ENCODE measurements at regions not wholly inside any gene's neighbourhood (a gene's known extent, or its start where the extent isn't known, plus 50 kb on each side); places are given as distances from the start of the nearest gene placed in this dataset.

DNA sequence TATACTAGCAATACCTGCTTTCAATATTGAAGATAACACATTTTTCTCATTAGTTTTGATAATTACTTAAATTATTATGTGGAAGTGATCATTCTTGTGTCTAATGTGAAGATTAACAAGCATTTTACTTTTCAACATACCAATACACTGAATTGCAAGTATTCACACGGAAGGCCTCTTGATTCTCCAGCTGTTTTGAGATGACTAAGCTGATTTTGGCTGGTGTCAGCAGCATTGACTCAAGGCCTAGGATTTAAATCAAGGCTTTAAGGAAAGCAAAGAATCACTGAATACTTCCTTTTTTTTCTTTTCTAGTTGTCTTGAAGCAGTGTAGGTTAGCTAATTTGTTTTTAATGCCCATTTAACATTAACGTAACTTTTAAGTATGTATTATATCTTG lies 373.7 kb downstream of the SRGAP2C start:
- TF ChIP-seq, protein P1, sequence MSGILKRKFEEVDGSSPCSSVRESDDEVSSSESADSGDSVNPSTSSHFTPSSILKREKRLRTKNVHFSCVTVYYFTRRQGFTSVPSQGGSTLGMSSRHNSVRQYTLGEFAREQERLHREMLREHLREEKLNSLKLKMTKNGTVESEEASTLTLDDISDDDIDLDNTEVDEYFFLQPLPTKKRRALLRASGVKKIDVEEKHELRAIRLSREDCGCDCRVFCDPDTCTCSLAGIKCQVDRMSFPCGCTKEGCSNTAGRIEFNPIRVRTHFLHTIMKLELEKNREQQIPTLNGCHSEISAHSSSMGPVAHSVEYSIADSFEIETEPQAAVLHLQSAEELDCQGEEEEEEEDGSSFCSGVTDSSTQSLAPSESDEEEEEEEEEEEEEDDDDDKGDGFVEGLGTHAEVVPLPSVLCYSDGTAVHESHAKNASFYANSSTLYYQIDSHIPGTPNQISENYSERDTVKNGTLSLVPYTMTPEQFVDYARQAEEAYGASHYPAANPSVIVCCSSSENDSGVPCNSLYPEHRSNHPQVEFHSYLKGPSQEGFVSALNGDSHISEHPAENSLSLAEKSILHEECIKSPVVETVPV (CRISPR knock-in tag; IDR thresholded peaks at IDR 0.05) = no peak
- TF ChIP-seq PATZ1 (CRISPR knock-in tag; IDR thresholded peaks at IDR 0.05; ENCODE audit: borderline replicate concordance) = no peak
- no peak for TF ChIP-seq ZFP30 (CRISPR knock-in tag; IDR thresholded peaks at IDR 0.05)
- TF ChIP-seq ZFP3 (CRISPR knock-in tag; IDR thresholded peaks at IDR 0.05) = no peak
- no peak for TF ChIP-seq GLIS3 (CRISPR knock-in tag; IDR thresholded peaks at IDR 0.05)
